Stimulated activated CD4-positive, alpha-beta T cell treated with anti-CD3 and anti-CD28 coated beads, TNF-alpha, amount 100 ng/mL, for 4 hours (primary cell): ENCODE measurements at regions not wholly inside any gene's neighbourhood (a gene's known extent, or its start where the extent isn't known, plus 50 kb on each side); places are given as distances from the start of the nearest gene placed in this dataset.
"Not testable (repeated sequence)": the region's sequence is repeated elsewhere in the genome, so short reads cannot be mapped to it uniquely, and the experiment has no call there.

Experiments
- DNase-seq, 3 experiments: peaks; one replicate each; pipeline ENCODE4 v3.0.0-alpha.2; 2020; ENCODE audit warnings: low read depth in 3 of 3

- no peak for DNase-seq
These were observed 319.3 kb upstream of the PPARGC1A start for GRCh38 chr4:24209131-24209530.

GRCh38 chr4:24208691-24209090 lies 318.8 kb upstream of the PPARGC1A start:
- no peak for DNase-seq

- not testable (repeated sequence) for DNase-seq
These were observed 314.9 kb upstream of the PPARGC1A start for GRCh38 chr4:24204708-24205107.

- DNase-seq = no peak
These were observed 314.1 kb upstream of the PPARGC1A start for GRCh38 chr4:24203926-24204325.

GRCh38 chr4:24202579-24202978 lies 312.7 kb upstream of the PPARGC1A start:
- DNase-seq = no peak

- no peak for DNase-seq
These were observed 308.1 kb upstream of the PPARGC1A start for GRCh38 chr4:24197955-24198354.

GRCh38 chr4:24196785-24197184 lies 306.9 kb upstream of the PPARGC1A start:
- DNase-seq = no peak

GRCh38 chr4:24195991-24196736 lies 306.3 kb upstream of the PPARGC1A start:
- no peak for DNase-seq

- DNase-seq = no peak
These were observed 302.3 kb upstream of the PPARGC1A start for GRCh38 chr4:24192018-24192641.

GRCh38 chr4:24190761-24191695 lies 301.2 kb upstream of the PPARGC1A start:
- no peak for DNase-seq

- DNase-seq = no peak
These were observed 298.6 kb upstream of the PPARGC1A start for GRCh38 chr4:24188459-24188858.

- DNase-seq = no peak
These were observed 296.6 kb upstream of the PPARGC1A start for GRCh38 chr4:24186466-24186865.

- DNase-seq = no peak
These were observed 291.2 kb upstream of the PPARGC1A start for GRCh38 chr4:24181005-24181404.

- DNase-seq = no peak
These were observed 290.7 kb upstream of the PPARGC1A start for GRCh38 chr4:24180586-24180985.

GRCh38 chr4:24179201-24179840 lies 289.5 kb upstream of the PPARGC1A start:
- no peak for DNase-seq

GRCh38 chr4:24177443-24177842 lies 287.6 kb upstream of the PPARGC1A start:
- DNase-seq = not testable (repeated sequence)

GRCh38 chr4:24175707-24176106 lies 285.9 kb upstream of the PPARGC1A start:
- DNase-seq = no peak

GRCh38 chr4:24174602-24175001 lies 284.8 kb upstream of the PPARGC1A start:
- no peak for DNase-seq

- no peak for DNase-seq
These were observed 282.6 kb upstream of the PPARGC1A start for GRCh38 chr4:24172406-24172805.

GRCh38 chr4:24169956-24170355 lies 280.1 kb upstream of the PPARGC1A start:
- DNase-seq = no peak

- no peak for DNase-seq
These were observed 278.8 kb upstream of the PPARGC1A start for GRCh38 chr4:24168658-24169057.

GRCh38 chr4:24166501-24166900 lies 276.7 kb upstream of the PPARGC1A start:
- DNase-seq = no peak
